T-cell (primary cell): ENCODE measurements at regions not wholly inside any gene's neighbourhood (a gene's known extent, or its start where the extent isn't known, plus 50 kb on each side); places are given as distances from the start of the nearest gene placed in this dataset.

Source experiments
- ATAC-seq, 4 experiments: fragments of 200-7000 bp in 3 of 4; fragments of 150-1000 bp in 1 of 4; cut with Tn5 transposase; replicated peaks in 1 of 4; 1 replicate in 3 of 4; 2 replicates in 1 of 4; pipeline ENCODE4 v1.10.0; 2021; ENCODE audit warnings: moderate library complexity in 3 of 4, mild to moderate bottlenecking in 2 of 4, moderate number of reproducible peaks in 1 of 4
- CTCF ChIA-PET, 2 donors: fragments of 300-600 bp; sonication (Branson Sonifier 250); formaldehyde crosslinking; loops; one replicate each; lab custom pipeline; 2022; ENCODE audit warnings: antibody characterized with exemption in 2 of 2; lab: Charles Lee
- POLR2A ChIA-PET, 2 donors: fragments of 300-600 bp; sonication (Branson Sonifier 250); formaldehyde crosslinking; loops; one replicate each; lab custom pipeline; 2022; ENCODE audit warnings: antibody characterized with exemption in 2 of 2; lab: Charles Lee
- DNase-seq, 35 experiments: peaks; one replicate each; pipeline versions ENCODE4 v3.0.0 to v3.0.0-alpha.2; 2013 to 2023
- H3K27ac ChIP-seq: one replicate; pipeline ENCODE4 v1.5.1; 2013; ENCODE audit warnings: low read length
- H3K27me3 ChIP-seq, 2 experiments: replicated peaks in 1 of 2; 1 replicate in 1 of 2; 2 replicates in 1 of 2; pipeline versions ENCODE4 v1.6.1 to v1.7.0; 2013; ENCODE audit warnings: low read length in 1 of 2, mixed read lengths in 1 of 2; ENCODE audit not compliant: control insufficient read depth in 2 of 2, insufficient read depth in 2 of 2; ENCODE audit errors: extremely low read depth in 1 of 2
- H3K36me3 ChIP-seq, 2 donors: 1 replicate in 1 of 2; 2 replicates in 1 of 2; pipeline versions ENCODE4 v1.6.1 to v1.7.0; 2013; ENCODE audit warnings: low read length in 1 of 2; ENCODE audit not compliant: control insufficient read depth in 2 of 2, insufficient read depth in 1 of 2; ENCODE audit errors: extremely low read depth in 1 of 2
- H3K4me1 ChIP-seq, 2 experiments: 1 replicate in 1 of 2; 2 replicates in 1 of 2; pipeline versions ENCODE4 v1.6.1 to v1.7.0; 2013; ENCODE audit warnings: low read length in 2 of 2, mixed read lengths in 1 of 2; ENCODE audit not compliant: insufficient read depth in 2 of 2, control insufficient read depth in 1 of 2; ENCODE audit errors: extremely low read depth in 1 of 2
- H3K4me3 ChIP-seq, 2 donors: 1 replicate in 1 of 2; 2 replicates in 1 of 2; pipeline versions ENCODE4 v1.5.1 to v1.7.0; 2013; ENCODE audit warnings: mild to moderate bottlenecking in 2 of 2, low read length in 1 of 2, moderate library complexity in 1 of 2; ENCODE audit not compliant: control insufficient read depth in 1 of 2; ENCODE audit errors: extremely low read depth in 1 of 2
- H3K9me3 ChIP-seq: 2 replicates; pipeline ENCODE4 v1.7.0; 2013
- H3K27ac Mint-ChIP-seq, 2 donors: one replicate each; pipeline ENCODE4 v1.8.0; 2020 to 2021; ENCODE audit warnings: mild to moderate bottlenecking in 2 of 2, mixed read lengths in 2 of 2
- H3K27me3 Mint-ChIP-seq, 2 donors: one replicate each; pipeline ENCODE4 v1.8.0; 2021 to 2022; ENCODE audit warnings: mixed read lengths in 2 of 2
- H3K36me3 Mint-ChIP-seq: one replicate; pipeline ENCODE4 v1.8.0; 2021; ENCODE audit warnings: mixed read lengths
- H3K4me1 Mint-ChIP-seq, 3 donors: one replicate each; pipeline ENCODE4 v1.8.0; 2020 to 2022; ENCODE audit warnings: mixed read lengths in 3 of 3, mild to moderate bottlenecking in 1 of 3
- H3K4me3 Mint-ChIP-seq, 3 donors: one replicate each; pipeline ENCODE4 v1.8.0; 2020 to 2022; ENCODE audit warnings: mild to moderate bottlenecking in 3 of 3, mixed read lengths in 3 of 3, moderate library complexity in 3 of 3
- H3K9me3 Mint-ChIP-seq, 3 donors: one replicate each; pipeline ENCODE4 v1.8.0; 2020 to 2022; ENCODE audit warnings: mixed read lengths in 3 of 3
- WGBS: methylation state at CpG from one replicate; pipeline ENCODE4 v1.1.5; 2013; ENCODE audit warnings: missing lambda C conversion rate; ENCODE audit not compliant: insufficient coverage; 5-methylcytosine and 5-hydroxymethylcytosine counted together

- peaks cover 19 to 27% of the 10 kb centered on the region in 2 donors for H3K27me3 Mint-ChIP-seq
Measured at GRCh38 chr10:33550811-33551210, 216.3 kb upstream of the NRP1 start.

GRCh38 chr10:33547976-33548375 is 213.5 kb upstream of the NRP1 start:
- Mint-ChIP-seq H3K9me3 (peaks cover 7 to 13% (median 8%) of the 10 kb centered on the region in 3 donors), H3K36me3 (no peaks in the 10 kb centered on the region), H3K4me3 (no peak overlapping the region), H3K27me3 (peaks cover 14 to 27% of the 10 kb centered on the region in 2 donors), H3K4me1 (no peaks in the 10 kb centered on the region), H3K27ac (no peak overlapping the region)
- no peaks in the 10 kb centered on the region for H3K27me3 ChIP-seq
- no peaks in the 10 kb centered on the region for H3K4me1 ChIP-seq
- DNase-seq: no peak
- 50% methylated on average over 1 of the region's 2 CpGs for WGBS
- no peak overlapping the region for H3K27ac ChIP-seq
- H3K4me3 ChIP-seq: no peak overlapping the region
- ChIA-PET POLR2A (no interaction called here), CTCF (no interaction called here)
- H3K36me3 ChIP-seq: no peaks in the 10 kb centered on the region
- ATAC-seq: no peak
- no peaks in the 10 kb centered on the region for H3K9me3 ChIP-seq

More at GRCh38 chr10:33550811-33551210, 216.3 kb upstream of the NRP1 start:
- no peak for DNase-seq
- 67% methylated on average over 1 of the region's 1 CpG for WGBS
- Histone ChIP-seq H3K36me3 (no peaks in the 10 kb centered on the region), H3K4me1 (no peaks in the 10 kb centered on the region), H3K4me3 (no peak overlapping the region), H3K27ac (no peak overlapping the region), H3K9me3 (no peaks in the 10 kb centered on the region), H3K27me3 (peaks cover 0 to 7% of the 10 kb centered on the region in 2 experiments)
- Mint-ChIP-seq H3K9me3 (no peaks in the 10 kb centered on the region), H3K4me1 (no peaks in the 10 kb centered on the region), H3K36me3 (no peaks in the 10 kb centered on the region), H3K27ac (no peak overlapping the region), H3K4me3 (no peak overlapping the region)
- ChIA-PET POLR2A (no interaction called here), CTCF (no interaction called here)
- ATAC-seq: no peak

DNA sequence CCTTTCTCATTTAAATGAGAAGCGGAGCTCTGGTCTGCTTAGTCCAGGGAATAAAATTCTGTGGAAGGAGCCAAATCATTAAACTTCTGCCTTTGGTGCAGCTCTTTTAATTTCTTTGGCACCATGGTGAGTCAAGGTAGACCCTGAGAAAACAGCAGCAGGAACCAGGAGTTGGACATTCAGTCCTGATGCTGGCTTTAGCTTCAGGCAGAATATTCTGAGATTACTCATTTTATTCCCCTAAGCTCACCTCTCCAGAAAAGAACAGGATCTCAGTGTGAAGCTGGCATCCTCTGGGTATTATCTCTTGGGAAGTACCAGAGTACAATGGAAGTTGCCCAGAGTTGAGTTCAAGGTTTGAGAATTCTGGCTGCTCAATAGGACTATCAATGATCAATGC is 211.6 kb upstream of the NRP1 start:
- H3K27me3 Mint-ChIP-seq: peaks cover 22 to 24% of the 10 kb centered on the region in 2 donors

GRCh38 chr10:33542752-33543505 is 208.5 kb upstream of the NRP1 start:
- no peaks in the 10 kb centered on the region for H3K4me1 Mint-ChIP-seq
- Histone ChIP-seq H3K4me3 (no peak overlapping the region), H3K4me1 (no peaks in the 10 kb centered on the region), H3K27me3 (peaks cover 0 to 3% of the 10 kb centered on the region in 2 experiments), H3K9me3 (no peaks in the 10 kb centered on the region), H3K36me3 (no peaks in the 10 kb centered on the region), H3K27ac (no peak overlapping the region)
- H3K27ac Mint-ChIP-seq: no peak overlapping the region
- DNase-seq (no peak), ATAC-seq (no peak)
- WGBS: no CpG with 5 or more reads among the region's 2 CpGs
- H3K27me3 Mint-ChIP-seq: peaks cover 23 to 24% of the 10 kb centered on the region in 2 donors
- no peaks in the 10 kb centered on the region for H3K36me3 Mint-ChIP-seq
- no peak overlapping the region for H3K4me3 Mint-ChIP-seq
- peaks cover 8 to 18% (median 17%) of the 10 kb centered on the region in 3 donors for H3K9me3 Mint-ChIP-seq
- ChIA-PET POLR2A (no interaction called here), CTCF (no interaction called here)

More for the DNA sequence above, 211.6 kb upstream of the NRP1 start:
- ATAC-seq: no peak
- no peaks in the 10 kb centered on the region for H3K9me3 ChIP-seq
- no peaks in the 10 kb centered on the region for H3K36me3 ChIP-seq
- WGBS: 100% methylated on average over 1 of the region's 1 CpG
- H3K4me1 ChIP-seq: no peaks in the 10 kb centered on the region
- H3K4me1 Mint-ChIP-seq: no peaks in the 10 kb centered on the region
- CTCF ChIA-PET: no interaction called here
- H3K9me3 Mint-ChIP-seq: peaks cover 8 to 18% (median 17%) of the 10 kb centered on the region in 3 donors
- DNase-seq: no peak
- no peak overlapping the region for H3K27ac ChIP-seq
- H3K27me3 ChIP-seq: no peaks in the 10 kb centered on the region
- no peak overlapping the region for H3K27ac Mint-ChIP-seq
- POLR2A ChIA-PET: no interaction called here
- no peaks in the 10 kb centered on the region for H3K36me3 Mint-ChIP-seq
- H3K4me3 ChIP-seq: no peak overlapping the region
- H3K4me3 Mint-ChIP-seq: no peak overlapping the region

GRCh38 chr10:33539116-33539515 is 204.6 kb upstream of the NRP1 start:
- H3K27ac ChIP-seq: no peak overlapping the region
- DNase-seq (no peak), ATAC-seq (no peak)
- no peaks in the 10 kb centered on the region for H3K4me1 ChIP-seq
- Mint-ChIP-seq H3K27me3 (peaks cover 30 to 39% of the 10 kb centered on the region in 2 donors), H3K27ac (no peak overlapping the region), H3K9me3 (peaks cover 8 to 18% (median 13%) of the 10 kb centered on the region in 3 donors), H3K36me3 (no peaks in the 10 kb centered on the region), H3K4me3 (no peak overlapping the region), H3K4me1 (no peaks in the 10 kb centered on the region)
- peaks cover 0 to 3% of the 10 kb centered on the region in 2 experiments for H3K27me3 ChIP-seq
- no peak overlapping the region for H3K4me3 ChIP-seq
- H3K9me3 ChIP-seq: no peaks in the 10 kb centered on the region
- WGBS: no CpG with 5 or more reads among the region's 4 CpGs
- ChIA-PET CTCF (no interaction called here), POLR2A (no interaction called here)
- no peaks in the 10 kb centered on the region for H3K36me3 ChIP-seq

- POLR2A ChIA-PET: no interaction called here
- Mint-ChIP-seq H3K9me3 (peaks cover 0 to 8% (median 0%) of the 10 kb centered on the region in 3 donors), H3K27ac (no peak overlapping the region), H3K4me1 (no peaks in the 10 kb centered on the region), H3K4me3 (no peak overlapping the region), H3K36me3 (no peaks in the 10 kb centered on the region), H3K27me3 (peaks cover 26 to 38% of the 10 kb centered on the region in 2 donors)
- CTCF ChIA-PET: no interaction called here
- no peaks in the 10 kb centered on the region for H3K4me1 ChIP-seq
- H3K27ac ChIP-seq: no peak overlapping the region
- H3K36me3 ChIP-seq: no peaks in the 10 kb centered on the region
- ATAC-seq (no peak), DNase-seq (no peak)
- H3K27me3 ChIP-seq: peaks cover 0 to 5% of the 10 kb centered on the region in 2 experiments
- no CpG with 5 or more reads among the region's 1 CpG for WGBS
- H3K9me3 ChIP-seq: no peaks in the 10 kb centered on the region
- H3K4me3 ChIP-seq: no peak overlapping the region
Measured at GRCh38 chr10:33537066-33537465, 202.6 kb upstream of the NRP1 start.
